ENCODE measurements at regions not wholly inside any gene's neighbourhood (a gene's known extent, or its start where the extent isn't known, plus 50 kb on each side); places are given as distances from the start of the nearest gene placed in this dataset.

- WGBS (ENCODE audit: low lambda C conversion rate, missing lambda C conversion rate), result 76% methylated on average over 6 of the region's 6 CpGs
- Histone ChIP-seq H3K27ac (no peak overlapping the region), H3K9me2 (replicated peaks; ENCODE audit: insufficient read depth) (no peaks in the 10 kb centered on the region), H3K36me3 (replicated peaks; ENCODE audit: insufficient read depth, low read depth) (no peaks in the 10 kb centered on the region), H4K20me1 (ENCODE audit: insufficient read depth, poor library complexity, severe bottlenecking) (no peaks in the 10 kb centered on the region), H3K79me2 (no peaks in the 10 kb centered on the region), H3K4me3 (no peak overlapping the region), H3K9me3 (ENCODE audit: low read depth) (no peaks in the 10 kb centered on the region), H3K4me2 (no peak overlapping the region), H2AFZ (no peak overlapping the region), H3K4me1 (ENCODE audit: insufficient read depth) (no peaks in the 10 kb centered on the region), H3K27me3 (peaks cover 3% of the 10 kb centered on the region)
- no peak for DNase-seq (ENCODE audit: low spot score)
- TF ChIP-seq EZH2 (IDR thresholded peaks at IDR 0.05; ENCODE audit: borderline replicate concordance), result no peak
- TF ChIP-seq EZH2phosphoT487 (IDR thresholded peaks at IDR 0.05; ENCODE audit: low read depth, severe bottlenecking, unreplicated experiment), result no peak
- no peak for TF ChIP-seq CTCF (IDR thresholded peaks at IDR 0.05; ENCODE audit: poor library complexity)
These were observed 189.2 kb upstream of the SLCO3A1 start for GRCh38 chr15:91664224-91664836.

- Histone ChIP-seq H4K20me1 (ENCODE audit: insufficient read depth, poor library complexity, severe bottlenecking) (no peaks in the 10 kb centered on the region), H3K4me3 (no peak overlapping the region), H3K36me3 (replicated peaks; ENCODE audit: insufficient read depth, low read depth) (no peaks in the 10 kb centered on the region), H3K27me3 (peaks cover 3% of the 10 kb centered on the region), H3K9me2 (replicated peaks; ENCODE audit: insufficient read depth) (no peaks in the 10 kb centered on the region), H3K9me3 (ENCODE audit: low read depth) (no peaks in the 10 kb centered on the region), H3K4me2 (no peak overlapping the region), H3K79me2 (no peaks in the 10 kb centered on the region), H3K27ac (no peak overlapping the region), H3K4me1 (ENCODE audit: insufficient read depth) (no peaks in the 10 kb centered on the region), H2AFZ (no peak overlapping the region)
- no peak for DNase-seq (ENCODE audit: low spot score)
- TF ChIP-seq CTCF (IDR thresholded peaks at IDR 0.05; ENCODE audit: poor library complexity) (no peak), EZH2phosphoT487 (IDR thresholded peaks at IDR 0.05; ENCODE audit: low read depth, severe bottlenecking, unreplicated experiment) (no peak), EZH2 (IDR thresholded peaks at IDR 0.05; ENCODE audit: borderline replicate concordance) (no peak)
- 84% methylated on average over 4 of the region's 4 CpGs for WGBS (ENCODE audit: low lambda C conversion rate, missing lambda C conversion rate)
These were observed 188.3 kb upstream of the SLCO3A1 start for GRCh38 chr15:91665212-91665611.

GRCh38 chr15:91668370-91668769, 185.1 kb upstream of the SLCO3A1 start:
- no peak overlapping the region for H3K27ac ChIP-seq
- no peak for TF ChIP-seq EZH2phosphoT487 (IDR thresholded peaks at IDR 0.05; ENCODE audit: low read depth, severe bottlenecking, unreplicated experiment)
- TF ChIP-seq CTCF (IDR thresholded peaks at IDR 0.05; ENCODE audit: poor library complexity), result no peak
- no peak for TF ChIP-seq EZH2 (IDR thresholded peaks at IDR 0.05; ENCODE audit: borderline replicate concordance)

More at GRCh38 chr15:91668370-91668769, 185.1 kb upstream of the SLCO3A1 start:
- no peak overlapping the region for H2AFZ ChIP-seq
- H3K79me2 ChIP-seq, result no peaks in the 10 kb centered on the region
- no peak overlapping the region for H3K4me2 ChIP-seq
- no peak overlapping the region for H3K4me3 ChIP-seq
- H3K36me3 ChIP-seq (replicated peaks; ENCODE audit: insufficient read depth, low read depth), result no peaks in the 10 kb centered on the region
- H3K9me2 ChIP-seq (replicated peaks; ENCODE audit: insufficient read depth), result no peaks in the 10 kb centered on the region
- H3K9me3 ChIP-seq (ENCODE audit: low read depth), result no peaks in the 10 kb centered on the region
- H4K20me1 ChIP-seq (ENCODE audit: insufficient read depth, poor library complexity, severe bottlenecking), result no peaks in the 10 kb centered on the region
- no peaks in the 10 kb centered on the region for H3K4me1 ChIP-seq (ENCODE audit: insufficient read depth)
- 74% methylated on average over 1 of the region's 1 CpG for WGBS (ENCODE audit: low lambda C conversion rate, missing lambda C conversion rate)
- peaks cover 3% of the 10 kb centered on the region for H3K27me3 ChIP-seq
- DNase-seq (ENCODE audit: low spot score), result no peak

Data from hepatocyte (in vitro differentiated cells).